DMS53 treated with DMSO at 0.1 percent for 48 hours (cell line): ENCODE measurements at regions not wholly inside any gene's neighbourhood (a gene's known extent, or its start where the extent isn't known, plus 50 kb on each side); places are given as distances from the start of the nearest gene placed in this dataset.

Experiments used
- DNase-seq: peaks from one replicate; lab custom pipeline; 2025; ENCODE audit not compliant: unreplicated experiment; lab: John Stamatoyannopoulos, UW

DNA sequence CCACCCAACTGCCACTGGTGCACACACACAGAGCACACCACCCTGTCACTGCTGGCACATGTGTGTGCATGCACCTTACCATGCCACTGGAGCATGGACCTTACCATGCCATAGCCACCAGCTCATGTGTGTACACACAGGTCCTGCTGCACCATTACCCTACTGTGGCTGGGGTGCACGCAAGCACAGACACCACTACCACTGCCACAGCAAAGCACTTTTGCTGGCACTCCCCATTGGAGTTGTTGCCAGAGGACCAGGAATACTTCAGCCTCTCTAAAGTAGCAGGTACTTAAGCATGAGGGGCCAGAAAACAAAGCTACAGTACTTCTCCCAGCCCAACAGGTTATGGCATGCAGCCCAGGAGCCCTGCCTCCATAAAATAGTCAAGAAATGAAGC is 404.8 kb downstream of the MBD2 start:
- DNase-seq = no peak

DNA sequence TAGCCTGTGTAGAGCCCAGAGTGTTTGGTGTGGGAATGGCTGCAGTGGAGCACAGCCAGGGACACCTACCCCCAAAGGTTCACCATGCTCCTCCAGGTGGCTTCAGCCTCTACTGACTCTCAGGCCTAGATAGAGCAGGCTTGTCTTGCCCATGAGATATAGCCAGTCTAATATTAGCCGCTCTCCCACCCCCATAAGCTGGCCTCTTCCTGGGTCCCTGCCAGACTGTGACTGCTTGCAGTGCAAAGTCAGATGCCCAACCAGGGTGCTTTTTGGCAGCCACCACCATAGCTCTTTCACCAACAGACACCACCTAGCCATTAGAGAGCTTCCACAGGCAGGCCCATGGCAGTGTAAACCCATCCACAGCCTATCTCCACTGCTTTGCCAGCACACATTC is 405.3 kb downstream of the MBD2 start:
- DNase-seq = no peak

DNA sequence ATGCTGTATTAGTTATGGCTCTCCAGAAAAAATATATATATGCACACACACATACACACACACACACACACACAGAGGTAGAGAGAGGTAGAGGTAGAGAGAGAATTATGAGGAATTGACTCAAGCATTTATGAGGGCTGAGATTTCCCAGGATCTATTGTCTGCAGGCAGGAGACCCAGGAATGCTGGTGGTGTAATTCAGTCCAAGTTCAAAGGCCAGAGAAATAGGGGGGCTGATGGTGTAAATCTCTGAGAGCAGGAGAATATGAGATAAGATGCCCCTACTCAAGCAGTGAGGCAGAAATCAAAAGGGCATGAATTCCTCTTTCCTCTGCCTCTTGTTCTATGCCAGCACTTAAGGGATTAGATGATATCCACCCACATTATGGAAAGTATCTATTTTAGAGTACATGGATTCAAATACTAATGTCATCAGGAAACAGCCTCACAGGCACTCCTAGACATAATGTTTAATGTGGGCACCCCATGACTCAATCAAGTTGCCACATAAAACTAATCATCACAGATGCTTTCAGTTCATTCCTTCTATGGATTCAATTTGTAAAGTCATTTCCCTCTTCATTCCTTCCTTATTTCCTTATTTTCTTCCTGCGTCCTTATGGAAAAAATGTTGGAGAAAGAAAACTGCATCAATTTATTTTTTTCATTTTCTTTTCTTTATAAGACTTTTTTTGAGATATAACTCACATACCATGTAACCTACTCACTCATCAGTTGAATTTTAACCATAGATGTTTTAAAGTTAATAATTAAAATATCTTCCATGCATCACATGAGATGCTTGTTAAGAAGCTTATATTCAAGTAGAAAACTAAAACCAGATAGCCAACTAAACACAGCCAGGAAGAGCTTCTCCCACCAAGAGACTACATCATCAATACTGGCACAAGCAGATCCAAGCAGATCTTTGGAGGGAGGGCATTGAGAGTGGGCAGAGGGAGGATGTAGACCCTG is 406.2 kb downstream of the MBD2 start:
- no peak for DNase-seq

DNA sequence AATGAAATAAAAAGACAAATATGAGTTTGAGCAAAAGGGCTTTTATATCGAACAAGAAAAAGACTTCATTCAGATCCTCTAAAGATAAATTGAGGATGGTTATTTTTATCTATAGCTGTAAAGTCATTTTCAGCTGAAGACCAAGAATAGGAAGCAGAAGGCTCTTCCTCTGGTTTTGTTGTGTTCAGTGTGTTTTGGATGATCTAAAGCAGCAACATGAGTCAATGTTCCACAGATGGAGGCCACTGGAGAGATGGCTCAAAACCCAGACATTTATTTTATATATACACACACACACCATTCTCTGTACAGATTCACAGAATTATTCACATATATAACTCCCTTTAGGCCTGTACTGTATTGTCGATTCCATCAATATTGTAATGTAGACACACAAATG is 424.3 kb downstream of the MBD2 start:
- no peak for DNase-seq

DNA sequence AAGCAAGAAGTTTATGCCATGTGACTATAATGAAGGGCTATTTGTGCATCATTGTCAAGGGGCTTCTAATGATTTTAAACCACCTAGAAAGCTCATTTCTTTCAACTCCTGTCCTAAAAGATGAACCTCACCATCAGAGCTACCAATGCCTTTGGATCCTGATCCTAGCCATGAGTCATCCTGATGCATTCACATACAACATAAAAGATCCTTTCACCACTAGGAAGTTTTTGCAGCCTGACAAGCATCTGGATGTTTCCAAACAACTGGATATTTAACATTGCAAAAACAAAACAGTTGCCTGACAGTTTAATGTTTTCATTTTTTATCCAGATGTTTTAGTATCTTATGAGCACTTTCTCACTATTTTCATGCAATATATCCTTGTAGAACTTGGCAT is 425.3 kb downstream of the MBD2 start:
- no peak for DNase-seq

DNA sequence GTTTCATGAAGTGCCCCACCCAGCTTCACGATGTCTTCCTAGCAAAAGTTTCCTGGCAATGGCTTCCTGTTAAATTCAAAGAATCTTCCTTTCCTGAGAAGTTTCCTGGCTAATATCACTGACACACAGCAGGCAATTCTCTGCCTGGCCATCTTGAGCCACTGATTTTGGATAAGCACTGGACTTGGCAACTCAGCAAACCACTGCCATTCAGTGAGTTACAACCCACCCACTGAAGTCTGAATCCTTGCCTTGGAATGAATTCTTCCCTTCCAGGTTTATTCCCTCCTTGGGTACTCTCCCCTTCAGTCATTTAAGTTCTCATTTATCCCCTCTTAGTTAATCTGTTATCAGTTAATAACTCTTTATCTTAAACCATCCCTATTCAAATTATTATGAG is 426.0 kb downstream of the MBD2 start:
- no peak for DNase-seq

DNA sequence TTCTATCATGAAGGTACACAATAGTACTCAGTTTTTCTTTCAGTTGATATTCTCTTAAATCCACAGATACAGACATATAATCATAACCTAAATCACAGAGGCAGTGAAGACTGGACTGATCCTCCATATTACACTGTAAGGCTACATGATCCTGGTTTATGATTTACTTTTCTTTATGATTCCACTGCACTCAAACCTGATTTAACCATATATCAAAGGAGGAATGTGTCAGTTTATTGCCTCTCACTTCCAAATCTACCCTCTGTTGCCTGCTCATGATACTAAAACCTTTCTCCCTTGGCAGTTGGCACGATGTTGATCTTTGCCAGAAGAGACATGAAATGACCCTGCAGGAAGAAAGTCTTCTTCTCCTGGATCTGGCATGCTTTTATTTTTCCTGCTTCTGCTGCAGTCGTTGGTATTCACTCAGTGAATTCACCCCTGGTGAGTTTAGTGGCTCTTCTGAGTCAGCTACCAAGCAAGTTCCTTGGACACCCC is 426.4 kb downstream of the MBD2 start:
- DNase-seq = no peak

DNA sequence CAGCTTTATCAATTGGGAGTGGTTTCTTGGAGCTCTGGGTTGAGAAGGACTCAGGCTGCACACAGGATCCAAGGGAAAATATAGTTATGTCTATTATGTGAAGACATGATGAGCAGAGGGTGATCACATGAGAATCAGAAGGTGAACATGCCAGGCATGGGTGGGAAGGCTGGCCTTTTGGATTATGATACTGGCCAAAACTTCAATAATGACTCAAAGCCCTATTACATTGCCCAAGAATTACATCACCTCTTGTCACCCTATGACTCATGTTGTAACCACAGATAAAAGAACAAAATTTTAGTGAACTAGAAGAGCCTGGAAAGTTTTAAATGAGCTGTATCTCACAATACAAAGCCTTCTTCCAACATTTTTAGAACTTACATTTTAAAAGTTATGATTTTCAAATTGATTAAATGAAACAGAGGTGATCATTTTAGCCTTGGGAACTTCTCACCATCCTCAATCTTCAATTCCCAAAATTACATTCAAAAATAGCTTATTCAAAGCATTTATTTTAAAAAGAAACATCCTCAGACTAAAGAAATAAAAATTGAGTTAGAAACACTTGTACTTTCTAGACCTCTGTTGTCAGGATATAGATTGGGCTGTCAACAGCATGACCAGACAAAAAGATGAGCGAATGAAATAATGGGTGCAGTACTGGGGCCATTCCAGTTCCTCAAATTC is 428.3 kb downstream of the MBD2 start:
- DNase-seq = peak; percentile 50

DNA sequence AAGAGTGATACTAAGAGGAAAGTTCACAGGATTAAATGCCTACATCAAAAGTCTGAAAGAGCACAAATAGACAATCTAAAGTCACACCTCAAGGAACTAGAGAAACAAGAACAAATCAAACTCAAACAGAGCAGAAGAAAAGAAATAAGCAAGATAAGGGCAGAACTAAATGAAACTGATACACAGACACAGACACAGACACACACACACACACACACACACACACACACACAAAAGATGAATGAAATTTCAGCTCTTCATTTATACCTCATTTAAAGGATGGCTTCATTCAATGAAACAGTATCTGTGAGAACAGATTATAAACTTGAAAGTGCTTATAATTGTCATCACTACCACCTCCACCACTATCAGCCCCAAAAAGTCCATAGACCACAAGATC is 428.9 kb downstream of the MBD2 start:
- DNase-seq = no peak

DNA sequence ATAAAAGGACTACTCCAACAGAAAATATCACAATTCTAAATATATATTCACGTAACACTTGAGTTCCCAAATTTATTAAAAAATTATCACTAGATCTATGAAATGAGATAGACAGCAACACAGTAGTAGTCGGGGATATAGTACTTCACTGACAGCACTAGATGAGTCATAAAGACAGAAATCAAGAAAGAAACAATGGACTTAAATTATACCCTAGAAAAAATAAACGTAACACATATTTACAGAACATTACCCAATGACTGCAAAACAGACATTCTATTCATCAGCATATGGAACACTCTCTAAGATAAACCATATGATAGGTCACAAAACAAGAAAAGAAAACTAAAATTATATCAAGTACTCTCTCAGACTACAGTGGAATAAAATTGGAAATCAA is 429.4 kb downstream of the MBD2 start:
- no peak for DNase-seq

DNA sequence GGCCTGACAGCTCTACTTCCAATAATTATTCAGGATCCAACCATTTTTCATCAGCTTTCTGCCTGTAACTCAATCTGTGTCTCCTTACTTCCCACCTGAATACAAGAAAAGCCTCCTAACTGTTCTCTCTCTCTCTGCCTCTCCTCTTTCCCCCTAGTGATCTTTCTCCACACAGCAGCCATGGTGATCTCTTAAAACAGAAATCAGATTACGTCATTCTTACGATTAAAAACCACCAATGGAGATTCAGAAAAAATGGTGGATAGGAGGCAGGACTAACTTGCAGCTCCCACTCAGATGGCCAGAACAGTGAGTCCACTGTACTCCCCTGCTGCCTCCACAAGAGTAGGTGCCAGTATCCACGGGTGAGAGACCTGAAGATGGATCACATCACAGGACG is 431.7 kb downstream of the MBD2 start:
- DNase-seq = no peak

DNA sequence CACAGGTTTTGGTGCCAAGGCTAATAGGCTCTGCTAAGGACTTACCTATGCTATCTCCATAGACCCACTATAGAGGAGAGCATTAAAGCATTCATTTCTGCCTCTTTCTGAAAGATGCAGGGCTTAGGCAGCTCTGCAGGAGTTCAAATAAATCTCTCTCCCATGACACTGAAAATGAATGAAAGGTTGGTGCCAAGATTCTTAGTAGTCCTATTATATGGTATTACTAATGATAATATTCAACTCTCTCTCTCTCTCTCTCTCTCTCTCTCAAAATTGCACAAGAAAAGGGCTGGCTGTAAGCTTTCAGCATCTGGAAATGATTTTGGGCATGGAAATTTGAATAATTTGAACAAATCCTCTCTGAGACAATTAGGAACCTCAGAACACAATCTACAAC is 433.7 kb downstream of the MBD2 start:
- DNase-seq = no peak

DNA sequence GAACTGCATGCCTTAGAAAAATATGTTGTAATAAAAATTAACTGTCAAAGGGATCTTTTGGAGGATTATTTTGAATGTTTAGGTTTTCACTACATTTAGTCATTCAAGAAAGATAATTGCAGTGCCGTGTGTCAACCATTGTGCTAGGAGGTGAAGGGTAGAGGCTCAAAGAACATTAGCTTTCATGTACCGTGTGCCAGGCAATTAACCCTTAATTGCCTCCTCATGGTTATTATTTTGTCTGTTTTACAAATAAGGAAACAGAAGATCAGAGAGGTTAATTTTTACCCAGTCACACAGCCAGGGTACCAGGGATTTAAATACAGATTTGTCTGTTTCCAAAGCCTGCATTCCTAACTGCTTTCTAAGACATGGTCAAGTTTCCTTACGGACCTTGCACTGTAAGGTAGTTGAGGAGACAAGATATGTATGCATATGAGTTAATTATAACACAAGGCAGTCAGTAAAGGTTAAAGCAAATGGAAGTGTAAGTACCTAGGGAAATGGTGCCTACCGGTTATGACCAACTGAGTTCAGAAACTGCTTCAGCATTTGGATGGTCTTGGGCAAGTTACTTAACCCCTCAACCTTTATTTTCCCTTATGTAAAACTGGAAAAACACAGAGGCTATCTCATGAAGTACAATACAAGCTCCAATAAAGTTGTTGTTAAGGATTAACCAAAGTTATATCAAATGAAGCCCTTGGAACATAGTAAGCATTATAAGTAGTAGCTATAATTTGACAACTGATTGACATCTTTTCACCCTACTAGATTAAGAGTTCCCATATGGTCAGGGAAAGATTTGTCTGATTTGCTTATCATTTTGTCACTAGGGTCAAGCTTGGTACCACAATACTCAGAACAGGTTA is 434.9 kb downstream of the MBD2 start:
- no peak for DNase-seq

DNA sequence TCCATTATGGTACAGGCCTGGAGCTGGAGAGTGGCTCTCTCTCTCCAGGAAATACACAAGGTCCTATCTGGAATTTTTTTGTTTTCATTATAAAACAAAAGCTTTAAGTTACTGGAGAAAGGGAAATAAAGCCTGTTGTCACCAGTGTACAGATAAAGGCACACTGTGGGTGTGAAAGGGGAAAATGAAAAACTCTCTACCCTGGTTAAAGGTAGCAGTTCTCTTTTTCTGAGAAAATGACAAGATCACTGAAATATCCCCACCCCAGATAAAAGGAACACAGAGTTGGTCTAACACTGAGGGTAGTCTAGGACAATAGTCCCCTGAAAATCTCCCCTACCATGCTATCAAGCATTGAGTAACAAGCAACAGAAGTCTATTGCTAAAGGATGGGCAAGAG is 438.7 kb downstream of the MBD2 start:
- DNase-seq = no peak

DNA sequence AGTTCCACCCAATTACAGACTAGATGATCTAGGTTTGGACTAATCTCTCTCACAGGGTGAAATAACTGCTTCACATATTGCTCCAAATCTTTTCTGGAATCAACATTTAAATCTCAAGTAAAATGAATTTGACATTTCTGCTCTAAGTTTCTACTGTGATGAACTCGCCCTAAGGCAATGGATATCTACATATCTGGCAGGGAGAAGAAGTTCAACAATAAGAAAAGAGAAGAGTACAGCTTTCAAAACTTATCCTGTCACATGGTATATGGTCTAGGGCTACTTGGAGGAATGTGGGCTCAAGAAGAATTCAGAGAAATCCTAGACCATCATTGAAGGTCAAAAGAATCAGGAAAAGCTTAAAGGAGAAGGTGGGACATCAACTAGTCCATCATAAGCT is 440.2 kb downstream of the MBD2 start:
- DNase-seq = no peak

DNA sequence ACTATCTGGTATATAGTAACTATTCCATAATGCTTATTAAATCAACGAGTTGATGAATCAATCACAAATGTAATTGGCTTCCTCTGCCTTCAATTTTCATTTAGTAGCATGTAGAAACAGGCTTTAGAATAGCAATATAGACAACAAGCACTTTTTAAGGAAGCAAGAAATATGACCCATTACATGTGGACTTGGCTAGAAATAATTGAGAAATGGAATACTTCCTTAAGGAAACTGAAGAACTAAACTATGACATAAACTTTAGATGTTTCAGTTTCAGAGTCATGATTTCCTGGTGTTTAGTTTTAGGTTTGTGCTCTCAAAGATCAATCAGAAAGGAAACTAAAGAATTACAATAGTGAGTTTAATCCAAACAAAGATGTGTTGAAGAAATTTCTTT is 443.8 kb downstream of the MBD2 start:
- no peak for DNase-seq

DNA sequence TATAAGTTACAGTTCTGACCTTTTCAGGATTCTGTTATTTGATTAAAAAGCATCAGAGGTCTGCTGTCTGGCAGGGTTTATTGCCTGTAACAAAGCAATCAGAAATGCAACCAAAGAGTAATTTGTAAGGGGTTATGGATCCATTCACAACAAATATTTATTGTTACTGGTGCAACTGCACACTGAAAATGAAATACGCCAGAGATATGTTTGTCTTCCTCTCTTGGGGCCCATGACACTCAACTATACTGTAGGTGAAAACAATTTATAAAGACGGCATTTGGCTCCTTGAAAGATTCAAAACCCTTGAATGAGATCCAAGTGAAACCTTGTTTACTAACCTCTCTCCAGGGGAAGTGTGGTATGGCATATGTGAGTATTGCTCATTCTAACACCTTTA is 452.2 kb downstream of the MBD2 start:
- no peak for DNase-seq

DNA sequence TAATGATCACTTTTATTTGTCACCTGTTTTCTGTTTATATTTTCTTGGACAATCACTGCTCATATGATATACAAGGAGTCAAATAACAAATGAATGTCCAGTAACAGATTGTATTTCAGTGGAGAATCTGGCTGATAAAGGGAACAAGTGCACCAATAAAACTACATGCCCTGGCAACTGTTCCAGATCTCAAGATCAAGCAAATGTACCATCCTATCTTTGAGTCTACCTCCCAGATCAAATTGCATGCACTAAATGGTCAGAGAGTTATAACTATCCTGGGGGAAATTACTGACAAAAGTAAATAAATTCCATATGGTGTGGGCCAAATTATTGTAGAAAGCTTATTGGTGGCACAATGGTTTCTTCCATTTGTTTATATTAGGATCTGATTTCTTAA is 452.8 kb downstream of the MBD2 start:
- peak; percentile 10 for DNase-seq

DNA sequence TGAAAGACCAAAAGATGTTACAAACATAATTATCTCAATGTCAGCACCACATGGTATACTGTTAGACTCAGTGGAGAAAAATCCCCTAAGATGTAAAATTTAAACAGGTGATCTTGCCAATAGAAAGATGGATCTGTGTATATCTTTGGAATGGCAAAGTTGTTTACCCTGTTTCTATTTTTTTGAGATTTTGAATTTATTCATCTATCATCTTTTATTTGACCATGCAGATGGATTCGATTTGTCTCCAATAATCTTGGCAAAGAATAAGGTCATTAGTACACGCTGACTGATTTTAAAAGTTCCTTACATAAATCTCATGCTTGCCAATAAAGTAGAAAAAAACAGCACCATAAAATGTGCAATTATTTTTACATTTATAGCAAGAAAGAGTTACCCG is 459.3 kb downstream of the MBD2 start:
- no peak for DNase-seq

DNA sequence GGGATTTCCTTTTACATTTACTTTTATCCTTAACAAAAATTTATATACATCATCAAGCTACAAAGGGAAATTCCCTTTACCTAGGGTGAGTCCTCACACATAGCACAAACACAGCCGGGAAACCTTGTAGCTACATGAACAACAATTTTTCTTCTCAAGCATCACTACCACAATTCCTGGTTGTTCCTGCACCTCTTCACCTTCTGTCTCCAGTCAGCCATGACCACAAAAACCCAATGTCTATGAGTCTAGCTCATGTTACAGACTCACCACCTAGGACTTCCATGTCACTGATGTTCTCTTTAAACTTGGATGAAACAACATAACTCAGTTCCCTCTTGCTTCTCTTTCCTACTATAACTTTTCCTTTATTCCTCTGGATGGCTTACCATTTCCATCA is 460.4 kb downstream of the MBD2 start:
- DNase-seq = no peak

DNA sequence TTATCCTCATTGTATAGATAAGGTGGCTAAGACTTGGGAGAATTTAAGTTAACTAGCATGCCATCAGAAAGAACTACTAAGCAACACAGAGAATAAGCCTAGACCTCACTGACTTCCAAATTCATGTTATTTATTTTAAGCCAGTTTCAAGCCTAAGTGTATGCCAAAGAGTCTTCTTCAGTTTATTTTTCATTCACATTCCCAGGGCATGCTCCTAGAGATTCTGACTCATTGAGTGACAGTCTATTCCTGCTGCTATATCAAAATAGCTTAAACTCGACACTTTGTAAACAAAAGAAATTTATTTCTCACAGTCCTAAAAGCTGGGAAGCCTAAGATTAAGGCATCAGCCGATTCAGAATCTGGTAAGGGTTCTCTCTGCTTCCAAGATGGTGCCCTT is 467.1 kb downstream of the MBD2 start:
- no peak for DNase-seq
